ENCODE measurements at regions not wholly inside any gene's neighbourhood (a gene's known extent, or its start where the extent isn't known, plus 50 kb on each side); places are given as distances from the start of the nearest gene placed in this dataset.
A peak's percentile ranks its signal among the peaks of the same experiment; 100 is the strongest.

DNA sequence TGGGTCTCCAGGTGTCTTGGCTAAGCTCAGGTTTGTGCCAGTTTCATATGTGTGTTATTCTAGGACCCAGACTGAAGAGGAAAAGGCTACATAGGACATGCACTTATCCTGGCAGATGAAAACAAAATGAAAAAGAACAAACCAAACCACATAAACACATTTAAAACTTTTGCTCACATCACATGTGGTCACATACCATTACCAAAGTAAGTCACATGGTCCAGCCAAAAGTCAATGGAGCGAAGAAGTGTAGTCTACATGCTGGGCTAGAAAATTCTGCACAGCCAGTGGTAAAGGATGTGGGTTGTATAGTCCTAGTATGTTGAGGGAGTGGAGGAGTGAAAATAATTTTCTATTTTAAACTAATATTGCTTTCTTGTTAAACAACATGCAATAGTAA lies 437.5 kb downstream of the BTBD3 start:
- Histone ChIP-seq H3K4me3 (replicated peaks in 1 of 4; ENCODE audit: control extremely low read depth in 1 of 4, insufficient read depth in 1 of 4, low read depth in 3 of 4, low read length in 4 of 4) (no peak overlapping the region), H3K27ac (ENCODE audit: insufficient read depth, low read length) (no peak overlapping the region), H3K9me3 (ENCODE audit: control insufficient read depth, insufficient read depth, low read depth, low read length) (no peaks in the 10 kb centered on the region), H3K9ac (ENCODE audit: insufficient read depth, low read length) (no peak overlapping the region), H3K4me1 (ENCODE audit: control insufficient read depth, extremely low read depth, insufficient read depth, low read length) (no peaks in the 10 kb centered on the region), H3K36me3 (ENCODE audit: control insufficient read depth, insufficient read depth, low read length) (no peaks in the 10 kb centered on the region), H4K20me1 (ENCODE audit: control insufficient read depth, extremely low read depth, insufficient read depth, low read length) (no peaks in the 10 kb centered on the region), H3K79me2 (ENCODE audit: control insufficient read depth, insufficient read depth, low read length) (no peaks in the 10 kb centered on the region), H2AFZ (ENCODE audit: low read length) (no peak overlapping the region), H3K4me2 (ENCODE audit: extremely low read depth, insufficient read depth, low read length) (no peak overlapping the region), H3K27me3 (ENCODE audit: control insufficient read depth, insufficient read depth, low read length) (no peaks in the 10 kb centered on the region)
- no peak for TF ChIP-seq EZH2 (IDR thresholded peaks at IDR 0.05; ENCODE audit: low read length, missing control alignments)
- TF ChIP-seq, protein P1, sequence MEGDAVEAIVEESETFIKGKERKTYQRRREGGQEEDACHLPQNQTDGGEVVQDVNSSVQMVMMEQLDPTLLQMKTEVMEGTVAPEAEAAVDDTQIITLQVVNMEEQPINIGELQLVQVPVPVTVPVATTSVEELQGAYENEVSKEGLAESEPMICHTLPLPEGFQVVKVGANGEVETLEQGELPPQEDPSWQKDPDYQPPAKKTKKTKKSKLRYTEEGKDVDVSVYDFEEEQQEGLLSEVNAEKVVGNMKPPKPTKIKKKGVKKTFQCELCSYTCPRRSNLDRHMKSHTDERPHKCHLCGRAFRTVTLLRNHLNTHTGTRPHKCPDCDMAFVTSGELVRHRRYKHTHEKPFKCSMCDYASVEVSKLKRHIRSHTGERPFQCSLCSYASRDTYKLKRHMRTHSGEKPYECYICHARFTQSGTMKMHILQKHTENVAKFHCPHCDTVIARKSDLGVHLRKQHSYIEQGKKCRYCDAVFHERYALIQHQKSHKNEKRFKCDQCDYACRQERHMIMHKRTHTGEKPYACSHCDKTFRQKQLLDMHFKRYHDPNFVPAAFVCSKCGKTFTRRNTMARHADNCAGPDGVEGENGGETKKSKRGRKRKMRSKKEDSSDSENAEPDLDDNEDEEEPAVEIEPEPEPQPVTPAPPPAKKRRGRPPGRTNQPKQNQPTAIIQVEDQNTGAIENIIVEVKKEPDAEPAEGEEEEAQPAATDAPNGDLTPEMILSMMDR (conservative IDR thresholded peaks at IDR 0.05 in 1 of 2, IDR thresholded peaks at IDR 0.05 in 1 of 2; ENCODE audit: low read depth in 1 of 2, low read length in 2 of 2): no peak
- no peak for DNase-seq (ENCODE audit: low read depth in 2 of 2)

DNA sequence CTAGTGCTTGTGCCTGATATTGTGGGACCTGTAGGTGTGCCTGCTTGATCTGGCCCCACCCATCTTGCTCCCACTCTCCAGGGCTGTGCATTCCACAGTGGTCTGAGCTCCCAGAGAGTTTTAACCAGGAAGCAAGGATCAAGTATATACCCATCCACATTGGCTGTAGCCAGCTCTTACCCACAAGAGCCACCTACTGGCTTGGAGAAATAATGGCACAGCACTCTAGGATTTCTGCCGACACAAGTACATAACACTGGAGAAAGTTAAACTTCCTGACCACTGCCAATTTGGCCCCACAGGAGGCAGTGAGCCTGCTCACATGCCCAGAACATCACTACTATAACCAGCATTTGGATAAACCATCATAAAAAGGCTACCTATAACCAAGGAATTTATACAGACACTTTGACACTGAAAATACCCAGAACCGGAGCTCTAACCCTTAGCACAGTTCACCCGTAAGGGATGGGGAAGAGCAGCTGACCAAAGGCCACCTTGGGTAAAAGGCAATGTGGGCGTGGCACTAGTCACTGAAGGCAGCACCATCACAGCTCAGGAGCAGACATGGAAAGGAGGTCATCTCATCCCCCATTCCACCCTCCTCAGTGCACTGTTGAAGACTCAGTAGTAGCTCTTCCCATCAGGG lies 440.4 kb downstream of the BTBD3 start:
- DNase-seq (ENCODE audit: low read depth in 2 of 2): no peak
- TF ChIP-seq, protein P1 (conservative IDR thresholded peaks at IDR 0.05 in 1 of 2, IDR thresholded peaks at IDR 0.05 in 1 of 2; ENCODE audit: low read depth in 1 of 2, low read length in 2 of 2): peak in 1 of 2 donors; percentile 10
- TF ChIP-seq EZH2 (IDR thresholded peaks at IDR 0.05; ENCODE audit: low read length, missing control alignments): no peak
- Histone ChIP-seq H3K79me2 (ENCODE audit: control insufficient read depth, insufficient read depth, low read length) (no peaks in the 10 kb centered on the region), H3K9me3 (ENCODE audit: control insufficient read depth, insufficient read depth, low read depth, low read length) (no peaks in the 10 kb centered on the region), H3K4me2 (ENCODE audit: extremely low read depth, insufficient read depth, low read length) (no peak overlapping the region), H3K27ac (ENCODE audit: insufficient read depth, low read length) (no peak overlapping the region), H3K4me3 (replicated peaks in 1 of 4; ENCODE audit: control extremely low read depth in 1 of 4, insufficient read depth in 1 of 4, low read depth in 3 of 4, low read length in 4 of 4) (no peak overlapping the region), H3K27me3 (ENCODE audit: control insufficient read depth, insufficient read depth, low read length) (no peaks in the 10 kb centered on the region), H3K4me1 (ENCODE audit: control insufficient read depth, extremely low read depth, insufficient read depth, low read length) (no peaks in the 10 kb centered on the region), H3K36me3 (ENCODE audit: control insufficient read depth, insufficient read depth, low read length) (no peaks in the 10 kb centered on the region), H3K9ac (ENCODE audit: insufficient read depth, low read length) (no peak overlapping the region), H4K20me1 (ENCODE audit: control insufficient read depth, extremely low read depth, insufficient read depth, low read length) (no peaks in the 10 kb centered on the region), H2AFZ (ENCODE audit: low read length) (no peak overlapping the region)

DNA sequence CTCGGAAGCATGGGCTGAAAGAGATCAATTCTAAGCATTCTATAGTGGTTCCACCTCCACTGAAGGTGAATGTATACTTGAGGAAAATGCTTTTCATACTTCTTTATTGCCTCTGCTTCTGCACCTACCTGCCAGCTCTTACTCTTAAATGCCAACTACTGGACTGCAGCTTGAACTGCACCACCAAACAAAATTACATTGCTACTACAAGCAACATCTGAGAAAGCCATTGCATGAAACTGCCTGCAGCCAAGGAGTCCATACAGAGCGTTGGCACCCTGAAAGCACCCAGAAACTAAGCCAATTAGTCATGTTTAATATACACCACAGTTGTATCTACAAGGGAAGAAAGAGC lies 440.9 kb downstream of the BTBD3 start:
- Histone ChIP-seq H3K4me2 (ENCODE audit: extremely low read depth, insufficient read depth, low read length) (no peak overlapping the region), H3K4me3 (replicated peaks in 1 of 4; ENCODE audit: control extremely low read depth in 1 of 4, insufficient read depth in 1 of 4, low read depth in 3 of 4, low read length in 4 of 4) (no peak overlapping the region)

More for the DNA sequence above, 440.9 kb downstream of the BTBD3 start:
- DNase-seq (ENCODE audit: low read depth in 2 of 2): no peak
- no peaks in the 10 kb centered on the region for H3K9me3 ChIP-seq (ENCODE audit: control insufficient read depth, insufficient read depth, low read depth, low read length)
- no peaks in the 10 kb centered on the region for H3K79me2 ChIP-seq (ENCODE audit: control insufficient read depth, insufficient read depth, low read length)
- no peaks in the 10 kb centered on the region for H4K20me1 ChIP-seq (ENCODE audit: control insufficient read depth, extremely low read depth, insufficient read depth, low read length)
- TF ChIP-seq, protein P1 (conservative IDR thresholded peaks at IDR 0.05 in 1 of 2, IDR thresholded peaks at IDR 0.05 in 1 of 2; ENCODE audit: low read depth in 1 of 2, low read length in 2 of 2): no peak
- TF ChIP-seq EZH2 (IDR thresholded peaks at IDR 0.05; ENCODE audit: low read length, missing control alignments): no peak
- no peak overlapping the region for H3K9ac ChIP-seq (ENCODE audit: insufficient read depth, low read length)
- no peaks in the 10 kb centered on the region for H3K4me1 ChIP-seq (ENCODE audit: control insufficient read depth, extremely low read depth, insufficient read depth, low read length)
- no peak overlapping the region for H2AFZ ChIP-seq (ENCODE audit: low read length)
- H3K36me3 ChIP-seq (ENCODE audit: control insufficient read depth, insufficient read depth, low read length): no peaks in the 10 kb centered on the region
- H3K27ac ChIP-seq (ENCODE audit: insufficient read depth, low read length): no peak overlapping the region
- no peaks in the 10 kb centered on the region for H3K27me3 ChIP-seq (ENCODE audit: control insufficient read depth, insufficient read depth, low read length)
